RWPE2 (cell line): ENCODE measurements at regions not wholly inside any gene's neighbourhood (a gene's known extent, or its start where the extent isn't known, plus 50 kb on each side); places are given as distances from the start of the nearest gene placed in this dataset.
"Not testable (repeated sequence)": the region's sequence is repeated elsewhere in the genome, so short reads cannot be mapped to it uniquely, and the experiment has no call there.

Experiments
- ATAC-seq: fragments of 200-7000 bp; cut with Tn5 transposase; 3 replicates; pipeline ENCODE4 v1.9.1; 2021; ENCODE audit warnings: low read depth
- DNase-seq: peaks from one replicate; pipeline ENCODE4 v3.0.0-alpha.2; 2020; ENCODE audit warnings: low spot score
- H3K27ac ChIP-seq: fragments of 450-650 bp; 2 replicates; pipeline ENCODE4 v1.5.1; 2017; ENCODE audit warnings: mild to moderate bottlenecking; ENCODE audit not compliant: poor library complexity, severe bottlenecking
- H3K27me3 ChIP-seq: fragments of 250-450 bp; sonication (Bioruptor Pico); 2 replicates; pipeline ENCODE4 v1.5.1; 2021; ENCODE audit warnings: mild to moderate bottlenecking, moderate library complexity; ENCODE audit not compliant: insufficient read depth, poor library complexity, severe bottlenecking
- H3K36me3 ChIP-seq: fragments of 250-450 bp; sonication (Bioruptor Pico); 2 replicates; pipeline ENCODE4 v1.5.1; 2020; ENCODE audit warnings: low read depth, mild to moderate bottlenecking, moderate library complexity
- H3K4me1 ChIP-seq: fragments of 250-450 bp; sonication (Bioruptor Pico); 2 replicates; pipeline ENCODE4 v1.5.1; 2021; ENCODE audit warnings: mild to moderate bottlenecking, moderate library complexity; ENCODE audit not compliant: insufficient read depth, poor library complexity, severe bottlenecking
- H3K4me3 ChIP-seq: fragments of 250-450 bp; sonication (Bioruptor Pico); 2 replicates; pipeline ENCODE4 v1.5.1; 2021; ENCODE audit warnings: mild to moderate bottlenecking, moderate library complexity; ENCODE audit not compliant: severe bottlenecking
- H3K9me3 ChIP-seq: fragments of 250-450 bp; sonication (Bioruptor Pico); 2 replicates; pipeline ENCODE4 v1.5.1; 2021; ENCODE audit warnings: mild to moderate bottlenecking, moderate library complexity; ENCODE audit not compliant: severe bottlenecking
- TF ChIP-seq, protein P1 (sequence below): fragments of 450-650 bp; IDR thresholded peaks from one replicate; pipeline ENCODE4 v1.5.1; 2017; ENCODE audit warnings: mild to moderate bottlenecking, moderate library complexity; ENCODE audit not compliant: poor library complexity, severe bottlenecking

- H3K27me3 ChIP-seq: no peaks in the 10 kb centered on the region
- TF ChIP-seq, protein P1, sequence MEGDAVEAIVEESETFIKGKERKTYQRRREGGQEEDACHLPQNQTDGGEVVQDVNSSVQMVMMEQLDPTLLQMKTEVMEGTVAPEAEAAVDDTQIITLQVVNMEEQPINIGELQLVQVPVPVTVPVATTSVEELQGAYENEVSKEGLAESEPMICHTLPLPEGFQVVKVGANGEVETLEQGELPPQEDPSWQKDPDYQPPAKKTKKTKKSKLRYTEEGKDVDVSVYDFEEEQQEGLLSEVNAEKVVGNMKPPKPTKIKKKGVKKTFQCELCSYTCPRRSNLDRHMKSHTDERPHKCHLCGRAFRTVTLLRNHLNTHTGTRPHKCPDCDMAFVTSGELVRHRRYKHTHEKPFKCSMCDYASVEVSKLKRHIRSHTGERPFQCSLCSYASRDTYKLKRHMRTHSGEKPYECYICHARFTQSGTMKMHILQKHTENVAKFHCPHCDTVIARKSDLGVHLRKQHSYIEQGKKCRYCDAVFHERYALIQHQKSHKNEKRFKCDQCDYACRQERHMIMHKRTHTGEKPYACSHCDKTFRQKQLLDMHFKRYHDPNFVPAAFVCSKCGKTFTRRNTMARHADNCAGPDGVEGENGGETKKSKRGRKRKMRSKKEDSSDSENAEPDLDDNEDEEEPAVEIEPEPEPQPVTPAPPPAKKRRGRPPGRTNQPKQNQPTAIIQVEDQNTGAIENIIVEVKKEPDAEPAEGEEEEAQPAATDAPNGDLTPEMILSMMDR: no peak
- H3K4me1 ChIP-seq: no peaks in the 10 kb centered on the region
- no peaks in the 10 kb centered on the region for H3K36me3 ChIP-seq
- H3K9me3 ChIP-seq: no peaks in the 10 kb centered on the region
- no peak overlapping the region for H3K27ac ChIP-seq
- no peak overlapping the region for H3K4me3 ChIP-seq
- ATAC-seq: no peak
- DNase-seq: no peak
Observed at GRCh38 chr1:96886474-96886873, 164.9 kb downstream of the PTBP2 start.

GRCh38 chr1:96887501-96887900 is 165.9 kb downstream of the PTBP2 start:
- DNase-seq (no peak), ATAC-seq (no peak)
- Histone ChIP-seq H3K9me3 (no peaks in the 10 kb centered on the region), H3K36me3 (no peaks in the 10 kb centered on the region), H3K27me3 (no peaks in the 10 kb centered on the region), H3K4me3 (no peak overlapping the region), H3K4me1 (no peaks in the 10 kb centered on the region), H3K27ac (no peak overlapping the region)
- TF ChIP-seq, protein P1: no peak

DNA sequence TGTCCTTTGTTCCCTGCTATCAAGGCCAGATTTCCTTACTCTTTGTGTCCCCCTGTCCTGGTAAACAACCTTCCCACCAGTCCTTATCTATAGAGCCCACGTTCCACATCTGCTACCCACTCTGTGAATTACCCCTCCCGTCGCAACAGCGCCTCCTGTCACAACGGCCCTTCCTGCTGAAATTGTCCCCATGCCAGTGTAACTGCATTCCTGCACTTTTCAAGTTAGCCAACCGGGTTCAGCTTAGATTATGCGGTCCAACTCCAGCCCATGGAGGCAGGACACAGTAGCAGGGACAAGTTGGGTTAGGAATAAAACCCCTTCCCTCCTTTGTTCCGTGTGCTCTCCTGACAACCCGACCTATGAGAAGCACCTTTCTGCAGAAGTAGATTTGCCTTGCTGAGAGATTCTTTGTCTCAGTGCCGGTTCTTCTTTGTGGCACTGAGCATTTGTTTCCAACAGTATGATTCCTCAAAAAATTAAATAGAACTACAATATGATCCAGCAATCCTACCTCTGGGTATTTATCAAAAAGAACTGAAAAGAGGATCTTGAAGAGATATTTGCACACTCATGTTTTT is 180.3 kb downstream of the PTBP2 start:
- Histone ChIP-seq H3K36me3 (no peaks in the 10 kb centered on the region), H3K9me3 (peaks cover 9% of the 10 kb centered on the region), H3K4me3 (no peak overlapping the region), H3K27ac (no peak overlapping the region), H3K27me3 (no peaks in the 10 kb centered on the region), H3K4me1 (no peaks in the 10 kb centered on the region)
- DNase-seq: no peak
- ATAC-seq: no peak
- TF ChIP-seq, protein P1: no peak

- Histone ChIP-seq H3K27me3 (no peaks in the 10 kb centered on the region), H3K4me3 (no peak overlapping the region), H3K9me3 (no peaks in the 10 kb centered on the region), H3K36me3 (no peaks in the 10 kb centered on the region), H3K27ac (no peak overlapping the region), H3K4me1 (no peaks in the 10 kb centered on the region)
- ATAC-seq (no peak), DNase-seq (no peak)
- TF ChIP-seq, protein P1: no peak
Observed at GRCh38 chr1:96912248-96912647, 190.7 kb downstream of the PTBP2 start.

DNA sequence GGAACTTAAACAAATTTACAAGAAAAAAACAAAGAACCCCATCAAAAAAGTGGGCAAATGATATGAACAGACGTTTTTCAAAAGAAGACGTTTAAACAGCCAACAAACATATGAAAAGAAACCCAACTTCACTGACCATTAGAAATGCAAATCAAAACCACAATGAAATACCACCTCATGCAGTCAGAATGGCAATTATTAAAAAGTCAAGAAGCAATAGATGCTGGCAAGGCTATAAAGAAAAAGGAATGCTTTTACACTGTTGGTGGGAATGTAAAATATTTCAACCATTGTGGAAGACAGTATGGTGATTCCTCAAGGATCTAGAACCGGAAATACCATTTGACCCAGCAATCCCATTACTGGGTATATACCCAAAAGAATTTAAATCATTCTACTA is 194.1 kb downstream of the PTBP2 start:
- not testable (repeated sequence) for DNase-seq, H3K27me3 ChIP-seq

More for the DNA sequence above, 194.1 kb downstream of the PTBP2 start:
- H3K4me1 ChIP-seq, ATAC-seq, H3K27ac ChIP-seq, H3K36me3 ChIP-seq, H3K4me3 ChIP-seq, H3K9me3 ChIP-seq: not testable (repeated sequence)
